Hepatocyte (in vitro differentiated cells): ENCODE measurements at regions not wholly inside any gene's neighbourhood (a gene's known extent, or its start where the extent isn't known, plus 50 kb on each side); places are given as distances from the start of the nearest gene placed in this dataset.

Source experiments
- DNase-seq: peaks from one replicate; pipeline ENCODE4 v3.0.0-alpha.2; 2016; ENCODE audit warnings: low spot score
- H2AFZ ChIP-seq: fragments of 200-600 bp; sonication (generic); 2 replicates; pipeline ENCODE4 v1.6.0; 2016; ENCODE audit warnings: antibody characterized with exemption, mild to moderate bottlenecking
- H3K27ac ChIP-seq: fragments of 200-600 bp; sonication (generic); 2 replicates; pipeline ENCODE4 v1.5.1; 2016; ENCODE audit warnings: mild to moderate bottlenecking
- H3K27me3 ChIP-seq: fragments of 200-600 bp; sonication (generic); 2 replicates; pipeline ENCODE4 v1.6.1; 2016
- H3K36me3 ChIP-seq: fragments of 200-600 bp; sonication (generic); replicated peaks from 2 replicates; pipeline ENCODE4 v1.5.1; 2016; ENCODE audit warnings: low read depth; ENCODE audit not compliant: insufficient read depth
- H3K4me1 ChIP-seq: fragments of 200-600 bp; sonication (generic); 2 replicates; pipeline ENCODE4 v1.5.1; 2016; ENCODE audit warnings: mild to moderate bottlenecking, moderate library complexity; ENCODE audit not compliant: insufficient read depth
- H3K4me2 ChIP-seq: fragments of 200-600 bp; sonication (generic); 2 replicates; pipeline ENCODE4 v1.6.0; 2016
- H3K4me3 ChIP-seq: fragments of 200-600 bp; sonication (generic); 2 replicates; pipeline ENCODE4 v1.5.1; 2016; ENCODE audit warnings: mild to moderate bottlenecking
- H3K79me2 ChIP-seq: fragments of 200-600 bp; sonication (generic); 2 replicates; pipeline ENCODE4 v1.6.0; 2017; ENCODE audit warnings: mild to moderate bottlenecking
- H3K9me2 ChIP-seq: fragments of 200-600 bp; sonication (generic); replicated peaks from 2 replicates; pipeline ENCODE4 v1.6.0; 2017; ENCODE audit warnings: mild to moderate bottlenecking; ENCODE audit not compliant: insufficient read depth
- H3K9me3 ChIP-seq: fragments of 200-600 bp; sonication (generic); 2 replicates; pipeline ENCODE4 v1.5.1; 2016; ENCODE audit warnings: low read depth, mild to moderate bottlenecking
- H4K20me1 ChIP-seq: fragments of 200-600 bp; sonication (generic); 2 replicates; pipeline ENCODE4 v1.6.0; 2016; ENCODE audit warnings: mild to moderate bottlenecking; ENCODE audit not compliant: insufficient read depth, poor library complexity, severe bottlenecking
- EZH2 ChIP-seq: fragments of 200-600 bp; sonication (generic); IDR thresholded peaks from 2 replicates; pipeline ENCODE4 v1.6.1; 2016; ENCODE audit warnings: antibody characterized with exemption, mild to moderate bottlenecking, borderline replicate concordance
- EZH2phosphoT487 ChIP-seq: fragments of 200-600 bp; sonication (generic); IDR thresholded peaks from one replicate; pipeline ENCODE4 v1.6.1; 2018; ENCODE audit warnings: antibody characterized with exemption, mild to moderate bottlenecking, low read depth, moderate library complexity; ENCODE audit not compliant: unreplicated experiment, severe bottlenecking
- WGBS: methylation state at CpG from one replicate; pipeline ENCODE4 v1.1.6; 2016; ENCODE audit warnings: low lambda C conversion rate; ENCODE audit errors: missing lambda C conversion rate; 5-methylcytosine and 5-hydroxymethylcytosine counted together
- TF ChIP-seq, protein P1 (sequence below): fragments of 200-600 bp; sonication (generic); IDR thresholded peaks from 2 replicates; pipeline ENCODE4 v1.5.1; 2016; ENCODE audit warnings: antibody characterized with exemption, mild to moderate bottlenecking; ENCODE audit not compliant: poor library complexity

DNA sequence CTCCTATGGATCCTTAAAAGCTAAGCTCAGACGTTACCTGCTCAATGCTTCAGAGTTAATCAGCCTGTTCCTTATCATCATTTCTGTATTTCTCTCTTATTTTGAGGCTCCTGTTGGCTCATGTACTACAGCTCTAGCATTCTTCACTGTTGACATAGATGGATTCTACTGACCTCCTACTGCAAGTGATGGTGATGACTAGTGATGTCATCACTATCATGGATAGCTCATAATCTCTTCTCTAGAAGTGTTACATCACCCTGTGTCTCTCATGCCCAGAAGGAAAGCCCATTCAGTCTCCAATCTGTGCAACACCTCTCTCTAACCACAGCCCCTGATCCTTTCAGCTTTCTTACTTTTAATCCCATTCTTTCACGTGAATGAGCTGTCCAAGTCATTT lies 168.2 kb upstream of the DPT start:
- WGBS = 45% methylated on average over 2 of the region's 2 CpGs
- DNase-seq = no peak
- no peak overlapping the region for H3K27ac ChIP-seq

DNA sequence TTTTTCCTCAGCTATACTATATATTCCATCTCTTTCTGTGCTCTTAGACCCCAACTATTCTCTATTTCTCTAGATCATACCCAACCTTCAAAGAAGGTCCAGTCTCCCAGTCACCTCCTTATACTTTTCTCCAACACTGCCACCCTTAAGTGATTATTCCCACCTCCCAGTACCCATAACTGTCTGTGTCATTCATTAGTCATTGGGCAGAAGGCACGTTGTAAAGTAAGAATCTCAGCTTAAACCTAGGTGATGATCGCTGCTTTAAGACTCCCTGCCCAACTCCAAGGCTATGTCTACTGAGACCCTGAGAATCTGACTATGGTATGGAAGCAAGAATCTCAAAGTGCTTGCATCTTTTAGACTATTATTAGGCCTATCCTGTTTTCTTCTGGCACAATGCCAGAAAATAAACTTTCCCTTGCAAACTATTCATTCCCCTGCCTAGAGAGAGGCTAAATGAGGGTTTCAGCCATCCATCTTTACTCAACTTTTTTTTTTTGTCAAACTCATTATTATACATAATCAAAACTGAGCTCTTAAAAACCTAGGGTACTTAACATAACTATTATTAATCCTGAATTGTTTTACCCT lies 174.3 kb upstream of the DPT start:
- H3K9me3 ChIP-seq = no peaks in the 10 kb centered on the region
- H3K4me3 ChIP-seq = no peak overlapping the region
- DNase-seq = no peak
- H3K4me2 ChIP-seq = no peak overlapping the region
- no peaks in the 10 kb centered on the region for H3K27me3 ChIP-seq
- no peak for TF ChIP-seq EZH2phosphoT487
- TF ChIP-seq, protein P1, sequence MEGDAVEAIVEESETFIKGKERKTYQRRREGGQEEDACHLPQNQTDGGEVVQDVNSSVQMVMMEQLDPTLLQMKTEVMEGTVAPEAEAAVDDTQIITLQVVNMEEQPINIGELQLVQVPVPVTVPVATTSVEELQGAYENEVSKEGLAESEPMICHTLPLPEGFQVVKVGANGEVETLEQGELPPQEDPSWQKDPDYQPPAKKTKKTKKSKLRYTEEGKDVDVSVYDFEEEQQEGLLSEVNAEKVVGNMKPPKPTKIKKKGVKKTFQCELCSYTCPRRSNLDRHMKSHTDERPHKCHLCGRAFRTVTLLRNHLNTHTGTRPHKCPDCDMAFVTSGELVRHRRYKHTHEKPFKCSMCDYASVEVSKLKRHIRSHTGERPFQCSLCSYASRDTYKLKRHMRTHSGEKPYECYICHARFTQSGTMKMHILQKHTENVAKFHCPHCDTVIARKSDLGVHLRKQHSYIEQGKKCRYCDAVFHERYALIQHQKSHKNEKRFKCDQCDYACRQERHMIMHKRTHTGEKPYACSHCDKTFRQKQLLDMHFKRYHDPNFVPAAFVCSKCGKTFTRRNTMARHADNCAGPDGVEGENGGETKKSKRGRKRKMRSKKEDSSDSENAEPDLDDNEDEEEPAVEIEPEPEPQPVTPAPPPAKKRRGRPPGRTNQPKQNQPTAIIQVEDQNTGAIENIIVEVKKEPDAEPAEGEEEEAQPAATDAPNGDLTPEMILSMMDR = no peak
- no peak for TF ChIP-seq EZH2
- 95% methylated on average over 2 of the region's 2 CpGs for WGBS
- no peaks in the 10 kb centered on the region for H4K20me1 ChIP-seq
- peaks cover 20% of the 10 kb centered on the region for H3K4me1 ChIP-seq
- no peak overlapping the region for H3K27ac ChIP-seq
- H3K9me2 ChIP-seq = no peaks in the 10 kb centered on the region
- no peak overlapping the region for H2AFZ ChIP-seq
- no peaks in the 10 kb centered on the region for H3K79me2 ChIP-seq
- H3K36me3 ChIP-seq = no peaks in the 10 kb centered on the region

More for the DNA sequence above, 168.2 kb upstream of the DPT start:
- no peaks in the 10 kb centered on the region for H3K4me1 ChIP-seq
- H4K20me1 ChIP-seq = no peaks in the 10 kb centered on the region
- H3K4me2 ChIP-seq = no peak overlapping the region
- no peak overlapping the region for H3K4me3 ChIP-seq
- TF ChIP-seq EZH2 (no peak), EZH2phosphoT487 (no peak)
- TF ChIP-seq, protein P1 = no peak
- H3K9me3 ChIP-seq = no peaks in the 10 kb centered on the region
- no peaks in the 10 kb centered on the region for H3K9me2 ChIP-seq
- no peaks in the 10 kb centered on the region for H3K79me2 ChIP-seq
- H3K36me3 ChIP-seq = no peaks in the 10 kb centered on the region
- H3K27me3 ChIP-seq = no peaks in the 10 kb centered on the region
- no peak overlapping the region for H2AFZ ChIP-seq

DNA sequence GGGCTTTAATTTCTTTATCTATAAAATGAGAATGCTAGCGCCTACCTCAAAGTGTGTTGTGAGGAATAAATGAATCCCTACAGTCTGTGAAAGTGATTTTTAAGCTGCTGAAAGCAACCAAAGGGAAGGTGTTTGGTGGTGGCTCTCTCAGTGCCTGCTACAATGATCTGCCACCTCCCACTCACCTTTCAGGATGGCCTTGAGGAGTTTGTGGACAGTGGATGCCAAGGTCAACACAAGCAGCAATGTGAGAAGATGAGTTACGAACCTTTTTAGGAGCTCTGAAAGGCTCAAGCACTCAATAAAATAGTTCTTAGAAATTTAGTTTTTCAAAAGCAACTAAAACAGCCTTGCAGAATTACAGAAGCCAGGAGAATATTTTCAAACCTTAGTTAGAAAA lies 176.6 kb upstream of the DPT start:
- Histone ChIP-seq H3K79me2 (no peaks in the 10 kb centered on the region), H3K36me3 (no peaks in the 10 kb centered on the region), H3K27ac (no peak overlapping the region)

More for the DNA sequence above, 176.6 kb upstream of the DPT start:
- Histone ChIP-seq H3K4me3 (no peak overlapping the region), H3K9me2 (no peaks in the 10 kb centered on the region), H3K4me1 (peaks cover 20% of the 10 kb centered on the region), H3K4me2 (no peak overlapping the region), H3K9me3 (no peaks in the 10 kb centered on the region), H4K20me1 (no peaks in the 10 kb centered on the region), H2AFZ (no peak overlapping the region), H3K27me3 (no peaks in the 10 kb centered on the region)
- DNase-seq = no peak
- WGBS = 94% methylated on average over 2 of the region's 2 CpGs
- TF ChIP-seq EZH2 (no peak), EZH2phosphoT487 (no peak)
- TF ChIP-seq, protein P1 = no peak
